Neural cell (in vitro differentiated cells): ENCODE measurements at regions not wholly inside any gene's neighbourhood (a gene's known extent, or its start where the extent isn't known, plus 50 kb on each side); places are given as distances from the start of the nearest gene placed in this dataset.

ENCODE experiments used
- H2AFZ ChIP-seq: fragments of 200-600, 300-800 bp; sonication (generic), shearing (Covaris generic); 2 replicates; pipeline ENCODE4 v1.6.0; 2014; ENCODE audit warnings: low read depth, mild to moderate bottlenecking, antibody characterized with exemption, low read length, moderate library complexity
- H3F3A ChIP-seq: fragments of 200-600 bp; shearing (Covaris generic); 2 replicates; pipeline ENCODE4 v1.6.1; 2016; ENCODE audit warnings: mild to moderate bottlenecking, moderate library complexity, mixed read lengths, antibody characterized with exemption, low read length; ENCODE audit not compliant: insufficient read depth, poor library complexity, severe bottlenecking
- H3K27ac ChIP-seq: fragments of 200-600, 300-800 bp; sonication (generic), shearing (Covaris generic); 2 replicates; pipeline ENCODE4 v1.5.1; 2014; ENCODE audit warnings: mild to moderate bottlenecking, low read length, moderate library complexity
- H3K27me3 ChIP-seq: fragments of 300-800, 200-600 bp; sonication (generic), shearing (Covaris generic); 2 replicates; pipeline ENCODE4 v1.6.0; 2014; ENCODE audit warnings: mild to moderate bottlenecking, low read depth, low read length, moderate library complexity; ENCODE audit not compliant: insufficient read depth
- H3K36me3 ChIP-seq: fragments of 300-800, 200-600 bp; sonication (generic), shearing (Covaris generic); 2 replicates; pipeline ENCODE4 v1.5.1; 2014; ENCODE audit warnings: mild to moderate bottlenecking, antibody characterized with exemption, low read length, moderate library complexity; ENCODE audit not compliant: insufficient read depth
- H3K4me2 ChIP-seq: fragments of 300-800, 200-600 bp; sonication (generic), shearing (Covaris generic); 2 replicates; pipeline ENCODE4 v1.6.0; 2014; ENCODE audit warnings: mild to moderate bottlenecking, low read length
- H3K4me3 ChIP-seq: fragments of 300-800, 200-600 bp; sonication (generic), shearing (Covaris generic); 2 replicates; pipeline ENCODE4 v1.5.1; 2014; ENCODE audit warnings: mild to moderate bottlenecking, low read length, moderate library complexity
- H3K79me2 ChIP-seq: fragments of 200-600 bp; shearing (Covaris generic); replicated peaks from 2 replicates; pipeline ENCODE4 v1.6.0; 2014; ENCODE audit warnings: mild to moderate bottlenecking, low read length, moderate library complexity; ENCODE audit not compliant: insufficient read depth
- H3K9ac ChIP-seq: fragments of 300-800, 200-600 bp; sonication (generic), shearing (Covaris generic); 2 replicates; pipeline ENCODE4 v1.6.1; 2016; ENCODE audit warnings: mild to moderate bottlenecking, low read length, mixed read lengths
- H3K9me2 ChIP-seq: fragments of 200-600 bp; shearing (Covaris generic); 2 replicates; pipeline ENCODE4 v1.6.1; 2016; ENCODE audit warnings: mild to moderate bottlenecking, low read length, mixed read lengths; ENCODE audit not compliant: insufficient read depth
- H3K9me3 ChIP-seq: fragments of 200-600, 300-800 bp; sonication (generic), shearing (Covaris generic); 2 replicates; pipeline ENCODE4 v1.6.1; 2016; ENCODE audit warnings: mild to moderate bottlenecking, mixed run types, low read length, moderate library complexity, mixed read lengths
- H4K20me1 ChIP-seq: fragments of 200-600 bp; shearing (Covaris generic); 2 replicates; pipeline ENCODE4 v1.6.1; 2016; ENCODE audit warnings: mild to moderate bottlenecking, mixed run types; ENCODE audit not compliant: insufficient read depth
- CTCF ChIP-seq: fragments of 450-650 bp; IDR thresholded peaks from 2 replicates; pipeline ENCODE4 v1.5.1; 2014; ENCODE audit warnings: antibody characterized with exemption, mild to moderate bottlenecking, moderate library complexity; ENCODE audit not compliant: poor library complexity, severe bottlenecking
- EP300 ChIP-seq: fragments of 450-650 bp; conservative IDR thresholded peaks from 2 replicates; pipeline ENCODE4 v1.6.1; 2014; ENCODE audit warnings: antibody characterized with exemption, mild to moderate bottlenecking, moderate library complexity; ENCODE audit not compliant: poor library complexity, severe bottlenecking
- EZH2 ChIP-seq: fragments of 200-600, 300-800 bp; shearing (Covaris generic), sonication (generic); IDR thresholded peaks from 2 replicates; pipeline ENCODE4 v1.6.1; 2014; ENCODE audit warnings: antibody characterized with exemption, low read length, borderline replicate concordance, mild to moderate bottlenecking; ENCODE audit not compliant: insufficient read depth, poor library complexity, severe bottlenecking
- MXI1 ChIP-seq: fragments of 450-650 bp; conservative IDR thresholded peaks from 2 replicates; pipeline ENCODE4 v1.6.1; 2014; ENCODE audit warnings: antibody characterized with exemption, mild to moderate bottlenecking; ENCODE audit not compliant: poor library complexity, severe bottlenecking
- POLR2AphosphoS5 ChIP-seq: IDR thresholded peaks from 2 replicates; pipeline ENCODE4 v1.6.1; 2012
- RAD21 ChIP-seq: fragments of 450-650 bp; conservative IDR thresholded peaks from 2 replicates; pipeline ENCODE4 v1.6.1; 2014; ENCODE audit warnings: antibody characterized with exemption, mild to moderate bottlenecking, moderate library complexity
- REST ChIP-seq: IDR thresholded peaks from 2 replicates; pipeline ENCODE4 v1.6.1; 2012; ENCODE audit warnings: borderline replicate concordance
- SMC3 ChIP-seq: fragments of 450-650 bp; conservative IDR thresholded peaks from 2 replicates; pipeline ENCODE4 v1.6.1; 2014; ENCODE audit warnings: antibody characterized with exemption, mild to moderate bottlenecking, moderate library complexity; ENCODE audit not compliant: poor library complexity
- TAF1 ChIP-seq: IDR thresholded peaks from 2 replicates; pipeline ENCODE4 v1.6.1; 2012; ENCODE audit warnings: low read depth

- Histone ChIP-seq H3F3A (no peaks in the 10 kb centered on the region), H3K9me2 (no peaks in the 10 kb centered on the region), H3K27ac (peak overlapping the region; percentile 58), H3K9me3 (no peaks in the 10 kb centered on the region), H2AFZ (no peak overlapping the region), H3K4me3 (no peak overlapping the region), H3K79me2 (no peaks in the 10 kb centered on the region), H3K9ac (no peak overlapping the region), H4K20me1 (no peaks in the 10 kb centered on the region), H3K4me2 (no peak overlapping the region), H3K36me3 (no peaks in the 10 kb centered on the region), H3K27me3 (no peaks in the 10 kb centered on the region)
- TF ChIP-seq TAF1 (no peak), EP300 (no peak), CTCF (no peak), RAD21 (no peak), EZH2 (no peak), SMC3 (no peak), POLR2AphosphoS5 (no peak), MXI1 (no peak), REST (no peak)
Measured at GRCh38 chr5:71937921-71938698, 169.2 kb upstream of the MAP1B start.

GRCh38 chr5:71938895-71939294 lies 168.4 kb upstream of the MAP1B start:
- H3K4me2 ChIP-seq = no peak overlapping the region
- H3K9ac ChIP-seq = peak overlapping the region; percentile 39
- no peak overlapping the region for H3K4me3 ChIP-seq

More at GRCh38 chr5:71938895-71939294, 168.4 kb upstream of the MAP1B start:
- H3K79me2 ChIP-seq = no peaks in the 10 kb centered on the region
- peak overlapping the region; percentile 58 for H3K27ac ChIP-seq
- peak overlapping the region; percentile 16 for H2AFZ ChIP-seq
- H3K9me3 ChIP-seq = no peaks in the 10 kb centered on the region
- no peaks in the 10 kb centered on the region for H3K27me3 ChIP-seq
- H3K36me3 ChIP-seq = no peaks in the 10 kb centered on the region
- H3F3A ChIP-seq = no peaks in the 10 kb centered on the region
- no peak for TF ChIP-seq MXI1
- no peak for TF ChIP-seq POLR2AphosphoS5
- TF ChIP-seq REST = no peak
- TF ChIP-seq TAF1 = no peak
- no peaks in the 10 kb centered on the region for H3K9me2 ChIP-seq
- H4K20me1 ChIP-seq = no peaks in the 10 kb centered on the region
